ENCODE measurements at regions not wholly inside any gene's neighbourhood (a gene's known extent, or its start where the extent isn't known, plus 50 kb on each side); places are given as distances from the start of the nearest gene placed in this dataset.
"Not testable (repeated sequence)": the region's sequence is repeated elsewhere in the genome, so short reads cannot be mapped to it uniquely, and the experiment has no call there.

GRCh38 chr1:38173157-38173831 is 126.7 kb upstream of the POU3F1 start:
- H3K4me3 Mint-ChIP-seq, result peak overlapping the region; percentile 8
- no peaks in the 10 kb centered on the region for H3K9me3 Mint-ChIP-seq
- DNase-seq (ENCODE audit: low spot score in 2 of 2), result peak in 1 of 2 donors; percentile 14
- H3K27ac Mint-ChIP-seq, result peak overlapping the region; percentile 74
- H3K36me3 Mint-ChIP-seq, result no peaks in the 10 kb centered on the region
- ATAC-seq (ENCODE audit: low read depth), result peak; percentile 73
- H3K27me3 Mint-ChIP-seq, result no peaks in the 10 kb centered on the region
- H3K4me1 Mint-ChIP-seq, result peaks cover 12% of the 10 kb centered on the region

GRCh38 chr1:38169121-38169520 is 122.5 kb upstream of the POU3F1 start:
- H3K4me1 Mint-ChIP-seq, result peaks cover 10% of the 10 kb centered on the region
- no peak overlapping the region for H3K27ac Mint-ChIP-seq
- H3K4me3 Mint-ChIP-seq, result no peak overlapping the region
- no peaks in the 10 kb centered on the region for H3K9me3 Mint-ChIP-seq
- ATAC-seq (ENCODE audit: low read depth) (no peak), DNase-seq (ENCODE audit: low spot score in 2 of 2) (no peak)
- H3K36me3 Mint-ChIP-seq, result no peaks in the 10 kb centered on the region
- H3K27me3 Mint-ChIP-seq, result peaks cover 7% of the 10 kb centered on the region

- Mint-ChIP-seq H3K4me1 (peaks cover 3% of the 10 kb centered on the region), H3K27me3 (peaks cover 7% of the 10 kb centered on the region), H3K9me3 (no peaks in the 10 kb centered on the region), H3K27ac (no peak overlapping the region), H3K36me3 (no peaks in the 10 kb centered on the region), H3K4me3 (no peak overlapping the region)
- no peak for DNase-seq (ENCODE audit: low spot score in 2 of 2)
- no peak for ATAC-seq (ENCODE audit: low read depth)
These were observed 121.8 kb upstream of the POU3F1 start for GRCh38 chr1:38168365-38168764.

- no peak for DNase-seq (ENCODE audit: low spot score in 2 of 2)
- no peak for ATAC-seq (ENCODE audit: low read depth)
- H3K9me3 Mint-ChIP-seq, result no peaks in the 10 kb centered on the region
These were observed 119.9 kb upstream of the POU3F1 start for GRCh38 chr1:38166461-38166860.

GRCh38 chr1:38153778-38154470 is 107.3 kb upstream of the POU3F1 start:
- Mint-ChIP-seq H3K27me3 (peaks cover 2% of the 10 kb centered on the region), H3K9me3 (no peaks in the 10 kb centered on the region), H3K36me3 (no peaks in the 10 kb centered on the region), H3K4me3 (peak overlapping the region; percentile 19), H3K4me1 (peaks cover 28% of the 10 kb centered on the region), H3K27ac (peak overlapping the region; percentile 25)
- no peak for DNase-seq (ENCODE audit: low spot score in 2 of 2)
- ATAC-seq (ENCODE audit: low read depth), result no peak

More at GRCh38 chr1:38166461-38166860, 119.9 kb upstream of the POU3F1 start:
- Mint-ChIP-seq H3K27me3 (peaks cover 7% of the 10 kb centered on the region), H3K36me3 (no peaks in the 10 kb centered on the region), H3K4me3 (no peak overlapping the region), H3K4me1 (no peaks in the 10 kb centered on the region), H3K27ac (no peak overlapping the region)

- Mint-ChIP-seq H3K4me3 (no peak overlapping the region), H3K27me3 (peaks cover 2% of the 10 kb centered on the region), H3K36me3 (no peaks in the 10 kb centered on the region), H3K27ac (peak overlapping the region; percentile 25), H3K4me1 (peaks cover 28% of the 10 kb centered on the region), H3K9me3 (no peaks in the 10 kb centered on the region)
- ATAC-seq (ENCODE audit: low read depth), result no peak
- DNase-seq (ENCODE audit: low spot score in 2 of 2), result no peak
These were observed 106.6 kb upstream of the POU3F1 start for GRCh38 chr1:38153066-38153777.

GRCh38 chr1:38152351-38153065 is 105.9 kb upstream of the POU3F1 start:
- DNase-seq (ENCODE audit: low spot score in 2 of 2) (no peak), ATAC-seq (ENCODE audit: low read depth) (peak; percentile 68)
- Mint-ChIP-seq H3K36me3 (no peaks in the 10 kb centered on the region), H3K4me3 (no peak overlapping the region), H3K9me3 (no peaks in the 10 kb centered on the region), H3K27me3 (peaks cover 2% of the 10 kb centered on the region), H3K4me1 (peaks cover 28% of the 10 kb centered on the region), H3K27ac (peak overlapping the region; percentile 25)

GRCh38 chr1:38151399-38151798 is 104.8 kb upstream of the POU3F1 start:
- ATAC-seq (ENCODE audit: low read depth), result no peak
- Mint-ChIP-seq H3K4me3 (no peak overlapping the region), H3K4me1 (peaks cover 28% of the 10 kb centered on the region), H3K27me3 (peaks cover 2% of the 10 kb centered on the region), H3K27ac (no peak overlapping the region), H3K9me3 (no peaks in the 10 kb centered on the region), H3K36me3 (no peaks in the 10 kb centered on the region)
- no peak for DNase-seq (ENCODE audit: low spot score in 2 of 2)

GRCh38 chr1:38146079-38146478 is 99.5 kb upstream of the POU3F1 start:
- H3K27me3 Mint-ChIP-seq, result peaks cover 15% of the 10 kb centered on the region
- H3K36me3 Mint-ChIP-seq; H3K4me3 Mint-ChIP-seq; ATAC-seq (ENCODE audit: low read depth); H3K27ac Mint-ChIP-seq; H3K4me1 Mint-ChIP-seq; DNase-seq (ENCODE audit: low spot score in 2 of 2); H3K9me3 Mint-ChIP-seq: not testable (repeated sequence)

- H3K9me3 Mint-ChIP-seq, result peaks cover 7% of the 10 kb centered on the region
- DNase-seq (ENCODE audit: low spot score in 2 of 2) (no peak), ATAC-seq (ENCODE audit: low read depth) (no peak)
- no peak overlapping the region for H3K4me3 Mint-ChIP-seq
- H3K27ac Mint-ChIP-seq, result no peak overlapping the region
- H3K36me3 Mint-ChIP-seq, result peaks cover 2% of the 10 kb centered on the region
- H3K27me3 Mint-ChIP-seq, result peaks cover 26% of the 10 kb centered on the region
- peaks cover 7% of the 10 kb centered on the region for H3K4me1 Mint-ChIP-seq
These were observed 96.0 kb upstream of the POU3F1 start for GRCh38 chr1:38142606-38143005.

GRCh38 chr1:38141483-38141882 is 94.9 kb upstream of the POU3F1 start:
- Mint-ChIP-seq H3K9me3 (peaks cover 7% of the 10 kb centered on the region), H3K27me3 (peaks cover 29% of the 10 kb centered on the region), H3K27ac (no peak overlapping the region), H3K4me1 (peaks cover 7% of the 10 kb centered on the region), H3K4me3 (no peak overlapping the region), H3K36me3 (peaks cover 2% of the 10 kb centered on the region)
- ATAC-seq (ENCODE audit: low read depth) (no peak), DNase-seq (ENCODE audit: low spot score in 2 of 2) (no peak)

GRCh38 chr1:38139738-38140487 is 93.3 kb upstream of the POU3F1 start:
- H3K36me3 Mint-ChIP-seq, result no peaks in the 10 kb centered on the region
- H3K27ac Mint-ChIP-seq, result no peak overlapping the region
- H3K4me3 Mint-ChIP-seq, result no peak overlapping the region
- ATAC-seq (ENCODE audit: low read depth) (no peak), DNase-seq (ENCODE audit: low spot score in 2 of 2) (no peak)
- no peaks in the 10 kb centered on the region for H3K9me3 Mint-ChIP-seq
- peaks cover 7% of the 10 kb centered on the region for H3K4me1 Mint-ChIP-seq
- H3K27me3 Mint-ChIP-seq, result peaks cover 34% of the 10 kb centered on the region

GRCh38 chr1:38138498-38139233 is 92.1 kb upstream of the POU3F1 start:
- Mint-ChIP-seq H3K36me3 (no peaks in the 10 kb centered on the region), H3K27ac (no peak overlapping the region), H3K4me3 (no peak overlapping the region), H3K4me1 (peaks cover 9% of the 10 kb centered on the region), H3K27me3 (peaks cover 36% of the 10 kb centered on the region), H3K9me3 (no peaks in the 10 kb centered on the region)
- ATAC-seq (ENCODE audit: low read depth) (no peak), DNase-seq (ENCODE audit: low spot score in 2 of 2) (no peak)

All from memory B cell (primary cell).